SIG-M5 treated with dmso at 0.1 percent for 504 hours (cell line): ENCODE measurements at regions not wholly inside any gene's neighbourhood (a gene's known extent, or its start where the extent isn't known, plus 50 kb on each side); places are given as distances from the start of the nearest gene placed in this dataset.

Source experiments
- DNase-seq: peaks from one replicate; lab custom pipeline; 2025; ENCODE audit not compliant: unreplicated experiment; lab: John Stamatoyannopoulos, UW

DNA sequence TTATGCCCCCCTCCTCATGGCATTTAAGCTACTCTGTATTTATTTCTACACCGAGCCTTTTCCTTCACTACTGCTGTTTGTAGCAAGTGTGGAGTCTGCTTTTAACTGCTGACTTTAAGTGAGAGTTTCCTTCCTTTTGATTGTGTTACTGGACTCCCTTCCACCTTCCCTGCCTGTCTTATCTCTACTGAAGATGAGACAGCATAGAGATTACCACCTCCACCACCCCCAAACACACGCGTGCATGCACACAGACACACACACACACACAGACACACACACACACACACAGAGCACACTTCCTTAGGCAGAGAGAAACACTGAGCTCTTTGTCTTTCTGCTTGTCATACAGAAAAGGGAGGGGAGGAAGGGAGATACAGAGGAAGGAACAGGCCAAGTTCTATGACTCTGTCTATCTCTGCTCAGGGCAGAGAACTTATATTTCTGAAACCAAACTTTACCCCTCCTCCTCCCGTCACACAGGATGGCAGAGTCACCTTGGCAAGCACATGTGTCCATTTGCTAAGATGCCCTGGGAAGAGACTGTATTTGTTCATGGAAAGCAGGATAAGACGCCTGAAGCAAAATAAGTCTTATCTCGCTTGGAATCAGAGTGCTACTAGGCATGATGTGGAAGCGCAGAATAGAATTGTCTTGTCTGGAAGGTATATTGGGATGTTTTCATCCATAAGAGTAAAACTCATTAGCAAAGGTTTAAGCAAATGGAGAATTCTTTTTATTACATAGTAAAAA lies 81.8 kb upstream of the CAV2 start:
- no peak for DNase-seq

DNA sequence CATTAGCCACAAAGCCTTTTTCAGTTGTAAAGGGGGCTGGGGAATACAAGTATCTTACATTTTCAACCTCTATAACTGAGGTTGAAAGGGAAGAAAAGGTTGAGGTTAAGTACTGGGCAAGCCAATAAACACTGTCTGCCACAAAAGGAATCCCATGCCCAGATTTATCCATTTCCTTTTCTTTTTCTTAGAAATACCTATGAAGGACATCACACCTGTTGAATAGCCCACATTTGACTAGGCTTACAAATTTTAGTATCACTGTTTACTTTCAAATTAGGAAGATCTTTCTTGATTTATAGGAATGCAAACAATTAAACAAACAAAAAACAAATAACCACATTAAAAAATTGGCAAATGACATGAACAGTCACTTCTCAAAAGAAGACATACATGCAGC lies 81.0 kb upstream of the CAV2 start:
- no peak for DNase-seq

GRCh38 chr7:116420003-116420402 lies 79.5 kb upstream of the CAV2 start:
- no peak for DNase-seq

GRCh38 chr7:116421298-116421697 lies 78.2 kb upstream of the CAV2 start:
- DNase-seq: no peak

DNA sequence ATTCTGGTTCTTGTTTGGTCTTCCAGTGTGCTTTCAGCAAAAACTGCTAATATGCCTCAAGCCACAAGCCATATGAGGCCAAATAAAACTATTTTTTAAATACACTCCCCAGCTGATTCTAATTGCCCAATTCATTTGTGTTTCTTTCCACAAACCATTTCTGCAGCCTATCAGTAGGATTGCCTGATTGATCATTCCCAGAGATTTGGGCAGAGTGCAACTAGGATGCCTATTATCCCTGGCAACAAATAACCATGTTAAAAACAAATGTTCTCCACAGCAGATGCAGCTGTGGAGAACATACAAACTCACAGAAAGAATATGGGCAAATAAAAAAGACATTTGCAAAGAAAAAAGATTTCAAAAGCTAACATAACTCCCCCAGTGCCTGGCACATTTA lies 76.9 kb upstream of the CAV2 start:
- DNase-seq: no peak

GRCh38 chr7:116423499-116423898 lies 76.0 kb upstream of the CAV2 start:
- DNase-seq: no peak

DNA sequence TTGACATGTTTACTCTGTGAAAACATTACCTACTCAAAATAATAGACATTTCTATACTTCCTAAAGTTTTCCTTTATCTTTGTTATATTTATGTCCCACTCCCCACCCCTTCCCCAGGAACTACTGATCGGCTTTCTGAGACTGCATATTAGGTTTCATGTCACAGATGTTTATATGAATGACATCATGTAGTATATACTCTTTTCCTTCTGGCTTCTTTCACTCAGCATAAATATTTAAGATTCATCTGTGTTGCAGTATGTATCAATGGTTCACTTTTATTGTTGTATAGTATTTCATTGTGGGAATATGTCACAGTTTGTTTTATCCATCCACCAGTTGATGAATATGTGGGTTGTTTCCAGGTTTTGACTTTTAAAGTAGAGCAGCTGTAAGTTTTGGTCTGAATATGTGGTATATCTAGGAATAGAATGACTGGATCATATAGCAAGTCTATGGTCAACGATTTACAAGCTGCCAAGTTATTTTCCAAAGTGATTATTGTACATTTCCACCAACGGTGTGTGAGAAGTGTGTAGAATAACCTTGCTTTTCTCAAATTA lies 73.8 kb upstream of the CAV2 start:
- no peak for DNase-seq

- DNase-seq: no peak
Observed at GRCh38 chr7:116426428-116427156, 72.9 kb upstream of the CAV2 start.

DNA sequence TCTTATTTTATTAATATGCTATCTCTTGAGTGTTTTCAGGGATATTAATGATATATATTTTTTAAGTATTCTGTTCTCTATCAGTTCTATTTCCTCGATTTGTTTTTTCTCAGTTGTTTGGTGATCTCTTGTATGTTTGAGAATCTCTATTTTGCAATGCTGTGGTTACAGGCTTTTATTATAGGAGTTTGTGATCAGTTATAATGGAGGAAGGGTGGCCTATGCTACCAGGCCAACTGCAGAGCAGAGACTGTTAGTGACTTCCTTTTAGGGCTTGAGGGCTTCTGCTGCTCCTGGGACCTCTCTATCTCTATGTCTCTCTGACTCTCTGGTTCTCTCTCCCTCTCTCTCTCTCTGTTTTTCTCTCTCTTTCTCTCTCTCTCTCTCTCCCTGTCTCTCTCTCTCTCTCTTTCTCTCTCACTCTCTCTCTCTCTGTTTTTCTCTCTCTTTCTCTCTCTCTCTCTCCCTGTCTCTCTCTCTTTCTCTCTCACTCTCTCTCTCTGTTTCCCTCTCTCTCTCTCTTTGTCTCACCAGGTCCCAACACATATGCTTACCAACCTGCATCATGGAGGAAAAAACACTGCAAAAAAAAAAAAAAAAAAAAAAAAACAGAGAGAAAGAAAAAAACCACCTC lies 69.4 kb upstream of the CAV2 start:
- no peak for DNase-seq

DNA sequence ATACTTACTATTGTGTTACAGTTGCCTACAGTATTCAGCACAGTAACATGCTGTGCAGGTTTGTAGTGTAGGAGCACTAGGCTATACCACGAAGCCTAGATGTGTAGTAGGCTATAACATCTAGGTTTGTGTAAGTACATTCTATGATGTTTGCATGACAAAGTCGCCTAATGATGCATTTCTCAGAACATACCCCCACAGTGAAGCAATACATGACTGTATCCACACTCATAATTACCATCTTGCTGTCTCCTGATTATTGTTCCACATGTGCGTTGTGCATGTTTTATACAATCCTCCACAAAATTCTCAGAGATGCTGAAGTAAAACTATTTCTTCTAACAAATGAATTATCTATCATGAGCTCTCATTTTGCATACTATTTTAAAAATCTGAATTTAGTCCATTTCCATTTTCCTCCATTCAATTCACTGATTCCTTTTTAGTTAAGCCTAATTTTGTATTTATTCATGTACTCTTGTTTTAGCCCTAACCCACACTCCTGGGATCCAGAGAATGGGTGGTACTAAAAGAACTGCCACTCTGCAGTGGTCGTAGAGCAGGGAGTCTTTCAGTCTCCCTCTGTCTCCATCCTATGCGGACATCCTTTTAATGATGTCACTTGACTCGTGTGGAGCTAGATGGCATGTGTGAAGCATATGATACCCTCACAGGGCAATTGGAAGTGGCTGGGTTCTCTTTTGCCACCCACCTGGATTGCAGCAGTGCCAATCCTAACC lies 67.6 kb upstream of the CAV2 start:
- DNase-seq: no peak

- no peak for DNase-seq
Observed at GRCh38 chr7:116432527-116432916, 67.0 kb upstream of the CAV2 start.

GRCh38 chr7:116433246-116433645 lies 66.3 kb upstream of the CAV2 start:
- no peak for DNase-seq

DNA sequence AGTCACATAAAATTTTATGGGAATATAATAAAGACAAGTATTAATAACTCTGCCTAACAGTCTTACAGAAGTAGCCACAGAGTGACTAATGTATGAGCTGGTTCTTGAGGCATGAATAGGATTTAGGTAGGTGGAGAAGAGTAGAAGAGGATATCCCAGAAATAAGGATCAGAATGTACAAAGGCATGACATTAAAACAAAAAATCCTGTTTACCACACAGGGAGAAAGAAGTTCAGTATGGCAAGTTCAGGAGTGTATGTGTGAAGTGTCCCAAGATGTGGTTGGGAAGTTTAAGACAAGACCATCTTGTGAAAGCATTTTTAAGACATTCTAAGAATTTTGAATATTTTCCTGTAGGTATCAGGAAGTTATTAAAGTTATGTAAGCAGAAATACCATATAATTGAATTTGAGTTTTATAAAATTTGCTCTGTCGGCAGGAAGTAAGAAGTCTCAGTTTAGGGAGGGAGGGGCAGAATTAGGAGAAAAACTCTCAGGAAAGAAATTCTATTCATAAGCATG lies 64.7 kb upstream of the CAV2 start:
- DNase-seq: no peak

DNA sequence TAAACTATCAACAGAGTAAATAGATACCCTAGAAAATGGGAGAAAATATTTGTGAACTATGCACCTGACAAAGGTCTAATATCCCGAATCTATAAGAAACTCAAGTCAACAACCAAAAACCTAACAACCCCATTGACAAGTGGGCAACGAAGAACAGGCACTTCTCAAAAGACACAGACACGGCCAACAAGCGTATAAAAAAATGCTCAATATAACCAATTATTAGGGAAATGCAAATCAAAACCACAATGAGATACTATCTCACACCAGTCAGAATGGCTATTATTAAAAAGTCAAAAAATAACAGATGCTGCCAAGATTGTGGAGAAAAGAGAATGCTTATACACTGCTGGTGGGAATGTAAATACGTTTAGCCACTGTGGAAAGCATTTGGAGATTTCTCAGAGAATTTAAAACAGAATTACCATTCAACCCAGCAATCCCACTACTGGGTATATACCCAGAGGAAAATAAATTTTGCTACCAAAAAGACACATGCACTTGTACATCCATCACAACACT lies 63.2 kb upstream of the CAV2 start:
- no peak for DNase-seq

GRCh38 chr7:116438267-116438666 lies 61.3 kb upstream of the CAV2 start:
- peak; percentile 11 for DNase-seq

GRCh38 chr7:116439005-116439404 lies 60.5 kb upstream of the CAV2 start:
- DNase-seq: no peak

- DNase-seq: no peak
Observed at GRCh38 chr7:116439841-116440549, 59.5 kb upstream of the CAV2 start.

DNA sequence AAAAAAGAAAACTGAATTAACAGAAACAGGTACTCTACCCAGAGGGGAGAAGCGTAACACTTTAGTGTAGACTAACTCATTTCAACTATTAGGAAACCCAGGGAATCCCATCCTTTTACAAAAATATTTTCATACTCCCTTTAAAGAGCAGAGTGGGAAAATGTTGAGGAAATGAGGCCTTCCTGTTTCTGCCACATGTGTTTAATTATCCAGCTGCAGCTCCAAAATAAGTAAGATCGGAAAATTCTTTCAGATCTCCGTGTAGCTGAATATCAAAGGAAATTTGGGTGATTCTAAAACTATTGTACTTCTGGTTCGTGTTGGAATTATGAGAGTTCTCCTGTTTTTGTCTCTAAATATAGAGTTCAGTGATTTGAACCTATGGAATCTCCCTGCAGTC lies 58.0 kb upstream of the CAV2 start:
- DNase-seq: no peak

DNA sequence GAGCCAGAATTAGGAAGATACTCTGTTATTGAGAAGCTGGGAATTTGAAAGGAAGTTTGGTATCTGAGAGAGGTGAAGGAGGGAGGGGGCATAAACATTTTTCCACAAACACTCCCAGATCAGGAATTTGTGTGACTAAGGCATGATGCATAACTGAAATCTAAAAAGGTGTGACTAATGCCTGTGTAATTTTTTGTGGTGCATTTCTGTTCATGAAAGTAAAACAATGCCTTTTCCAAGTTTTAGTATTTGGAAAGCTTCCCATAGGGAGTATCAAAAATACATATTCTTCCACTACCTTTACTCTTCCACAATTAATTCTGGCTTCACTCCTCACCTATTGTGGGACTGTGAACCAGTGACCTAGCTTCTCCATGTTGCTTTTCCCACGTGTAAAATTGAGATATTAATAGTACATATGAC lies 56.4 kb upstream of the CAV2 start:
- no peak for DNase-seq

DNA sequence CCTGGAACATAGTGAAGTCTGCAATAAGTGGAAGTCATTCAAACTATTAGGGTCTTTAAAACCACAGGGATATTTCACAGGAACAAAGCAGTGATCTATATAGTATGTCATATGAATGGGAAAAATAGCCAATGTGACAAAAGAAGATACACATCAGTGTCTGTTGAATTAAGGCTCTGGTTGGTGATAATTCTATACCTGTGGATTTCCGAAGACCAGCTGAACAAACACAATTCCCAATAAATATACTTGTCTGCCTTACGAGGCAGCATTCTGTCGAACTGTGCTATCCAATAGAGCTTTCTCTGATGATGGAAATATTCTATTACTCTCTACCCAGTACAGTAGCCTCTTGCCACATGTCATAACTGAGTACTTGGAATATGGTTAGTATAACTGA lies 55.9 kb upstream of the CAV2 start:
- no peak for DNase-seq
